Activated naive CD8-positive, alpha-beta T cell treated with anti-CD3 and anti-CD28 coated beads, Interleukin-2, amount 50 U/mL, for 24 hours (primary cell): ENCODE measurements at regions not wholly inside any gene's neighbourhood (a gene's known extent, or its start where the extent isn't known, plus 50 kb on each side); places are given as distances from the start of the nearest gene placed in this dataset.

Source experiments
- ATAC-seq: fragments of 150-1000 bp; cut with Tn5 transposase; one replicate; pipeline ENCODE4 v1.10.0; 2021
- DNase-seq: peaks from one replicate; pipeline ENCODE4 v3.0.0; 2021
- H3K27ac Mint-ChIP-seq: one replicate; pipeline ENCODE4 v1.8.0; 2021; ENCODE audit warnings: mild to moderate bottlenecking, mixed read lengths
- H3K27me3 Mint-ChIP-seq: one replicate; pipeline ENCODE4 v1.8.0; 2021; ENCODE audit warnings: mixed read lengths
- H3K36me3 Mint-ChIP-seq: one replicate; pipeline ENCODE4 v1.8.0; 2021; ENCODE audit warnings: low read depth, mixed read lengths
- H3K4me1 Mint-ChIP-seq: one replicate; pipeline ENCODE4 v1.8.0; 2021; ENCODE audit warnings: mixed read lengths
- H3K4me3 Mint-ChIP-seq: one replicate; pipeline ENCODE4 v1.8.0; 2021; ENCODE audit warnings: mild to moderate bottlenecking, moderate library complexity, mixed read lengths
- H3K9me3 Mint-ChIP-seq: one replicate; pipeline ENCODE4 v1.8.0; 2021; ENCODE audit warnings: mixed read lengths

GRCh38 chrX:45360571-45360970, 159.9 kb upstream of the DIPK2B start:
- H3K36me3 Mint-ChIP-seq: no peaks in the 10 kb centered on the region
- no peaks in the 10 kb centered on the region for H3K4me1 Mint-ChIP-seq
- no peaks in the 10 kb centered on the region for H3K27me3 Mint-ChIP-seq
- H3K9me3 Mint-ChIP-seq: peaks cover 8% of the 10 kb centered on the region
- no peak for ATAC-seq
- DNase-seq: no peak
- H3K4me3 Mint-ChIP-seq: no peak overlapping the region
- H3K27ac Mint-ChIP-seq: no peak overlapping the region

GRCh38 chrX:45358392-45358791, 157.7 kb upstream of the DIPK2B start:
- Mint-ChIP-seq H3K9me3 (peaks cover 8% of the 10 kb centered on the region), H3K4me3 (no peak overlapping the region), H3K36me3 (no peaks in the 10 kb centered on the region), H3K27ac (no peak overlapping the region), H3K4me1 (no peaks in the 10 kb centered on the region), H3K27me3 (no peaks in the 10 kb centered on the region)
- DNase-seq (no peak), ATAC-seq (no peak)

- H3K27me3 Mint-ChIP-seq: peaks cover 6% of the 10 kb centered on the region
- H3K4me1 Mint-ChIP-seq: no peaks in the 10 kb centered on the region
- H3K36me3 Mint-ChIP-seq: no peaks in the 10 kb centered on the region
- H3K9me3 Mint-ChIP-seq: peaks cover 17% of the 10 kb centered on the region
- no peak for DNase-seq
- ATAC-seq: no peak
- no peak overlapping the region for H3K27ac Mint-ChIP-seq
- no peak overlapping the region for H3K4me3 Mint-ChIP-seq
These were observed 152.8 kb upstream of the DIPK2B start for GRCh38 chrX:45353456-45353855.

GRCh38 chrX:45352611-45353010, 151.9 kb upstream of the DIPK2B start:
- Mint-ChIP-seq H3K36me3 (no peaks in the 10 kb centered on the region), H3K27ac (no peak overlapping the region), H3K4me1 (no peaks in the 10 kb centered on the region), H3K9me3 (peaks cover 17% of the 10 kb centered on the region), H3K27me3 (peaks cover 8% of the 10 kb centered on the region), H3K4me3 (no peak overlapping the region)
- DNase-seq (no peak), ATAC-seq (no peak)

GRCh38 chrX:45351478-45351877, 150.8 kb upstream of the DIPK2B start:
- no peak for ATAC-seq
- no peaks in the 10 kb centered on the region for H3K36me3 Mint-ChIP-seq
- H3K9me3 Mint-ChIP-seq: peaks cover 16% of the 10 kb centered on the region
- H3K27me3 Mint-ChIP-seq: peaks cover 8% of the 10 kb centered on the region
- DNase-seq: no peak
- H3K4me1 Mint-ChIP-seq: no peaks in the 10 kb centered on the region
- no peak overlapping the region for H3K27ac Mint-ChIP-seq
- H3K4me3 Mint-ChIP-seq: no peak overlapping the region

- H3K9me3 Mint-ChIP-seq: peaks cover 10% of the 10 kb centered on the region
- H3K27ac Mint-ChIP-seq: no peak overlapping the region
- H3K27me3 Mint-ChIP-seq: peaks cover 8% of the 10 kb centered on the region
- DNase-seq (no peak), ATAC-seq (no peak)
- no peak overlapping the region for H3K4me3 Mint-ChIP-seq
- no peaks in the 10 kb centered on the region for H3K4me1 Mint-ChIP-seq
- H3K36me3 Mint-ChIP-seq: no peaks in the 10 kb centered on the region
These were observed 147.6 kb upstream of the DIPK2B start for GRCh38 chrX:45348296-45348695.

- no peak overlapping the region for H3K27ac Mint-ChIP-seq
- H3K36me3 Mint-ChIP-seq: no peaks in the 10 kb centered on the region
- H3K4me1 Mint-ChIP-seq: no peaks in the 10 kb centered on the region
- ATAC-seq: no peak
- H3K4me3 Mint-ChIP-seq: no peak overlapping the region
- H3K9me3 Mint-ChIP-seq: peaks cover 10% of the 10 kb centered on the region
- no peak for DNase-seq
- H3K27me3 Mint-ChIP-seq: peaks cover 8% of the 10 kb centered on the region
These were observed 147.2 kb upstream of the DIPK2B start for GRCh38 chrX:45347877-45348276.

- ATAC-seq (no peak), DNase-seq (no peak)
- Mint-ChIP-seq H3K36me3 (no peaks in the 10 kb centered on the region), H3K4me1 (no peaks in the 10 kb centered on the region), H3K4me3 (no peak overlapping the region), H3K27me3 (peaks cover 2% of the 10 kb centered on the region), H3K27ac (no peak overlapping the region), H3K9me3 (no peaks in the 10 kb centered on the region)
These were observed 143.9 kb upstream of the DIPK2B start for GRCh38 chrX:45344594-45344993.

- Mint-ChIP-seq H3K36me3 (no peaks in the 10 kb centered on the region), H3K27ac (no peak overlapping the region), H3K27me3 (peaks cover under 1% of the 10 kb centered on the region), H3K9me3 (no peaks in the 10 kb centered on the region), H3K4me1 (no peaks in the 10 kb centered on the region), H3K4me3 (no peak overlapping the region)
- DNase-seq (no peak), ATAC-seq (no peak)
These were observed 128.5 kb upstream of the DIPK2B start for GRCh38 chrX:45329217-45329616.

GRCh38 chrX:45324941-45325340, 124.3 kb upstream of the DIPK2B start:
- Mint-ChIP-seq H3K9me3 (no peaks in the 10 kb centered on the region), H3K36me3 (no peaks in the 10 kb centered on the region), H3K4me3 (no peak overlapping the region), H3K4me1 (peaks cover 5% of the 10 kb centered on the region), H3K27me3 (peaks cover 8% of the 10 kb centered on the region), H3K27ac (no peak overlapping the region)
- no peak for DNase-seq
- no peak for ATAC-seq

- H3K4me1 Mint-ChIP-seq: peaks cover 5% of the 10 kb centered on the region
- ATAC-seq (no peak), DNase-seq (no peak)
- H3K36me3 Mint-ChIP-seq: no peaks in the 10 kb centered on the region
- no peak overlapping the region for H3K4me3 Mint-ChIP-seq
- H3K27me3 Mint-ChIP-seq: peaks cover 8% of the 10 kb centered on the region
- no peaks in the 10 kb centered on the region for H3K9me3 Mint-ChIP-seq
- H3K27ac Mint-ChIP-seq: no peak overlapping the region
These were observed 122.7 kb upstream of the DIPK2B start for GRCh38 chrX:45323387-45323786.

GRCh38 chrX:45322820-45323219, 122.1 kb upstream of the DIPK2B start:
- peaks cover 11% of the 10 kb centered on the region for H3K27me3 Mint-ChIP-seq
- H3K27ac Mint-ChIP-seq: no peak overlapping the region
- peaks cover 5% of the 10 kb centered on the region for H3K4me1 Mint-ChIP-seq
- ATAC-seq (no peak), DNase-seq (no peak)
- H3K36me3 Mint-ChIP-seq: no peaks in the 10 kb centered on the region
- H3K4me3 Mint-ChIP-seq: no peak overlapping the region
- H3K9me3 Mint-ChIP-seq: no peaks in the 10 kb centered on the region

- Mint-ChIP-seq H3K4me1 (peaks cover 5% of the 10 kb centered on the region), H3K4me3 (no peak overlapping the region), H3K9me3 (no peaks in the 10 kb centered on the region), H3K27ac (no peak overlapping the region), H3K27me3 (peaks cover 11% of the 10 kb centered on the region), H3K36me3 (no peaks in the 10 kb centered on the region)
- no peak for ATAC-seq
- no peak for DNase-seq
These were observed 121.7 kb upstream of the DIPK2B start for GRCh38 chrX:45322382-45322781.

GRCh38 chrX:45320191-45320590, 119.5 kb upstream of the DIPK2B start:
- Mint-ChIP-seq H3K27ac (no peak overlapping the region), H3K27me3 (peaks cover 14% of the 10 kb centered on the region)
- no peak for DNase-seq

GRCh38 chrX:45309801-45310200, 109.1 kb upstream of the DIPK2B start:
- DNase-seq (no peak), ATAC-seq (no peak)
- no peaks in the 10 kb centered on the region for H3K36me3 Mint-ChIP-seq
- no peak overlapping the region for H3K27ac Mint-ChIP-seq
- H3K4me1 Mint-ChIP-seq: no peaks in the 10 kb centered on the region
- no peaks in the 10 kb centered on the region for H3K27me3 Mint-ChIP-seq
- no peak overlapping the region for H3K4me3 Mint-ChIP-seq
- no peaks in the 10 kb centered on the region for H3K9me3 Mint-ChIP-seq

More at GRCh38 chrX:45320191-45320590, 119.5 kb upstream of the DIPK2B start:
- Mint-ChIP-seq H3K9me3 (no peaks in the 10 kb centered on the region), H3K4me3 (no peak overlapping the region), H3K36me3 (no peaks in the 10 kb centered on the region), H3K4me1 (peaks cover 5% of the 10 kb centered on the region)
- no peak for ATAC-seq

- ATAC-seq: no peak
- H3K9me3 Mint-ChIP-seq: no peaks in the 10 kb centered on the region
- H3K27me3 Mint-ChIP-seq: no peaks in the 10 kb centered on the region
These were observed 108.4 kb upstream of the DIPK2B start for GRCh38 chrX:45309096-45309495.

More at GRCh38 chrX:45309096-45309495, 108.4 kb upstream of the DIPK2B start:
- no peak for DNase-seq
- Mint-ChIP-seq H3K4me1 (no peaks in the 10 kb centered on the region), H3K27ac (no peak overlapping the region), H3K4me3 (no peak overlapping the region), H3K36me3 (no peaks in the 10 kb centered on the region)
